GM18858 (cell line): ENCODE measurements at regions not wholly inside any gene's neighbourhood (a gene's known extent, or its start where the extent isn't known, plus 50 kb on each side); places are given as distances from the start of the nearest gene placed in this dataset.
A peak's percentile ranks its signal among the peaks of the same experiment; 100 is the strongest.

Experiments
- ATAC-seq: cut with Tn5 transposase; IDR thresholded peaks from one replicate; pipeline ENCODE4 v1.9.1; 2021; ENCODE audit not compliant: unreplicated experiment

- no peak for ATAC-seq
Observed at GRCh38 chr3:156620901-156621300, 53.5 kb upstream of the TIPARP start.

- ATAC-seq = no peak
Observed at GRCh38 chr3:156620260-156620659, 54.1 kb upstream of the TIPARP start.

- ATAC-seq = no peak
Observed at GRCh38 chr3:156619376-156619775, 55.0 kb upstream of the TIPARP start.

- no peak for ATAC-seq
Observed at GRCh38 chr3:156617781-156618180, 56.6 kb upstream of the TIPARP start.

- ATAC-seq = no peak
Observed at GRCh38 chr3:156617145-156617544, 57.2 kb upstream of the TIPARP start.

GRCh38 chr3:156615592-156616173, 58.7 kb upstream of the TIPARP start:
- no peak for ATAC-seq

- peak; percentile 49 for ATAC-seq
Observed at GRCh38 chr3:156614642-156615511, 59.5 kb upstream of the TIPARP start.

GRCh38 chr3:156612903-156613302, 58.0 kb upstream of the SSR3 start:
- no peak for ATAC-seq

- ATAC-seq = no peak
Observed at GRCh38 chr3:156611870-156612494, 57.1 kb upstream of the SSR3 start.

- no peak for ATAC-seq
Observed at GRCh38 chr3:156610154-156610553, 55.2 kb upstream of the SSR3 start.

GRCh38 chr3:156609546-156609945, 54.6 kb upstream of the SSR3 start:
- ATAC-seq = no peak

GRCh38 chr3:156608601-156609514, 53.9 kb upstream of the SSR3 start:
- no peak for ATAC-seq

- no peak for ATAC-seq
Observed at GRCh38 chr3:156606729-156607128, 51.8 kb upstream of the SSR3 start.

- ATAC-seq = no peak
Observed at GRCh38 chr3:156605686-156606605, 51.0 kb upstream of the SSR3 start.

GRCh38 chr3:156604642-156605144, 49.8 kb upstream of the SSR3 start:
- ATAC-seq = no peak
